ENCODE measurements at regions not wholly inside any gene's neighbourhood (a gene's known extent, or its start where the extent isn't known, plus 50 kb on each side); places are given as distances from the start of the nearest gene placed in this dataset.

GRCh38 chr12:75581515-75581914 lies 70.1 kb upstream of the KRR1 start:
- WGBS, 2 experiments (ENCODE audit: extremely low coverage in 2 of 2, insufficient read length in 1 of 2) = no CpG with 5 or more reads among the region's 3 CpGs
- Histone ChIP-seq H3K79me1 (ENCODE audit: low read depth in 1 of 2, low read length in 2 of 2) (no peaks in the 10 kb centered on the region), H2BK20ac (ENCODE audit: low read depth, low read length) (peak overlapping the region; percentile 94), H3K9ac (ENCODE audit: low read depth, low read length) (no peak overlapping the region), H3K18ac (ENCODE audit: low read depth, low read length) (peak overlapping the region; percentile 88), H3K36me3 (ENCODE audit: control insufficient read depth, insufficient read depth, low read length) (no peaks in the 10 kb centered on the region), H2BK5ac (ENCODE audit: low read depth, low read length, poor library complexity, severe bottlenecking) (no peak overlapping the region), H3K14ac (replicated peaks; ENCODE audit: low read depth, low read length) (peak overlapping the region; percentile 96), H3K56ac (ENCODE audit: extremely low read depth, insufficient read depth, low read length) (no peak overlapping the region), H3K4ac (ENCODE audit: low read depth, low read length) (peak overlapping the region; percentile 76), H2AK5ac (ENCODE audit: low read depth, low read length) (0 out of 2 replicates have a peak overlapping the region, but pooled peaks have one; percentile 4), H3K27me3 (ENCODE audit: control insufficient read depth, insufficient read depth, low read length) (no peaks in the 10 kb centered on the region), H3K27ac (ENCODE audit: insufficient read depth, low read length) (no peak overlapping the region), H4K5ac (ENCODE audit: low read depth, low read length) (peak overlapping the region; percentile 47), H2AFZ (replicated peaks; ENCODE audit: low read length, poor library complexity) (peak overlapping the region; percentile 69), H3K4me2 (ENCODE audit: low read depth, low read length) (peak overlapping the region; percentile 43; the same call in 1 of the 2 replicates), H3K4me3 (ENCODE audit: insufficient read depth, low read depth, low read length) (no peak overlapping the region), H4K91ac (ENCODE audit: insufficient read depth, low read depth, low read length) (peak overlapping the region; percentile 73), H3K9me3 (ENCODE audit: control insufficient read depth, insufficient read depth, low read length) (no peaks in the 10 kb centered on the region), H4K20me1 (ENCODE audit: insufficient read depth, low read length) (no peaks in the 10 kb centered on the region), H3K23ac (ENCODE audit: low read depth, low read length) (peak overlapping the region; percentile 75; the same call in 1 of the 2 replicates), H2BK15ac (ENCODE audit: low read depth, low read length) (peak overlapping the region; percentile 99; the same call in 2 of the 3 replicates), H2BK120ac (ENCODE audit: low read depth, low read length) (peak overlapping the region; percentile 85), H3K4me1 (ENCODE audit: control insufficient read depth, insufficient read depth, low read length) (peaks cover 9% of the 10 kb centered on the region), H2AK9ac (replicated peaks; ENCODE audit: low read depth, low read length, poor library complexity) (no peak overlapping the region), H4K8ac (ENCODE audit: low read depth in 2 of 2, low read length in 2 of 2) (peak overlapping the region; percentile 78 to 81), H3K9me1 (ENCODE audit: insufficient read depth, low read length) (peaks cover 4% of the 10 kb centered on the region; the same call in 1 of the 2 replicates)
- no TSS peak for BruUV-seq (replicated peaks)
- ChIA-PET CTCF (no interaction called here), POLR2A (ENCODE audit: unreplicated experiment) (no interaction called here)
- dilution Hi-C loops (cut with HindIII; ENCODE audit: low sequenced_read_pairs, unreplicated experiment) = no loop called here
- ATAC-seq (ENCODE audit: low read depth) (no peak), DNase-seq (no peak)
- in situ Hi-C loops (cut with MboI; ENCODE audit: low sequenced_read_pairs) = no loop called here
- intact Hi-C loops (cut with micrococcal nuclease) = no loop called here
- no peak for TF ChIP-seq RFX5 (IDR thresholded peaks at IDR 0.05; ENCODE audit: low read depth, low read length)
- no peak for TF ChIP-seq NFE2L2 (IDR thresholded peaks at IDR 0.05; ENCODE audit: low read depth, low read length)
- no peak for TF ChIP-seq CEBPB (IDR thresholded peaks at IDR 0.05; ENCODE audit: low read depth, low read length)
- TF ChIP-seq POLR2A (IDR thresholded peaks at IDR 0.05; ENCODE audit: low read depth, low read length) = no peak
- TF ChIP-seq RAD21 (IDR thresholded peaks at IDR 0.05; ENCODE audit: low read length) = no peak
- TF ChIP-seq, protein P1, sequence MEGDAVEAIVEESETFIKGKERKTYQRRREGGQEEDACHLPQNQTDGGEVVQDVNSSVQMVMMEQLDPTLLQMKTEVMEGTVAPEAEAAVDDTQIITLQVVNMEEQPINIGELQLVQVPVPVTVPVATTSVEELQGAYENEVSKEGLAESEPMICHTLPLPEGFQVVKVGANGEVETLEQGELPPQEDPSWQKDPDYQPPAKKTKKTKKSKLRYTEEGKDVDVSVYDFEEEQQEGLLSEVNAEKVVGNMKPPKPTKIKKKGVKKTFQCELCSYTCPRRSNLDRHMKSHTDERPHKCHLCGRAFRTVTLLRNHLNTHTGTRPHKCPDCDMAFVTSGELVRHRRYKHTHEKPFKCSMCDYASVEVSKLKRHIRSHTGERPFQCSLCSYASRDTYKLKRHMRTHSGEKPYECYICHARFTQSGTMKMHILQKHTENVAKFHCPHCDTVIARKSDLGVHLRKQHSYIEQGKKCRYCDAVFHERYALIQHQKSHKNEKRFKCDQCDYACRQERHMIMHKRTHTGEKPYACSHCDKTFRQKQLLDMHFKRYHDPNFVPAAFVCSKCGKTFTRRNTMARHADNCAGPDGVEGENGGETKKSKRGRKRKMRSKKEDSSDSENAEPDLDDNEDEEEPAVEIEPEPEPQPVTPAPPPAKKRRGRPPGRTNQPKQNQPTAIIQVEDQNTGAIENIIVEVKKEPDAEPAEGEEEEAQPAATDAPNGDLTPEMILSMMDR (conservative IDR thresholded peaks at IDR 0.05; ENCODE audit: low read depth, low read length) = no peak
- no peak for TF ChIP-seq BHLHE40 (IDR thresholded peaks at IDR 0.05; ENCODE audit: low read depth, low read length)
